Small intestine (tissue), 7 donors: ENCODE measurements at regions not wholly inside any gene's neighbourhood (a gene's known extent, or its start where the extent isn't known, plus 50 kb on each side); places are given as distances from the start of the nearest gene placed in this dataset.
A peak's percentile ranks its signal among the peaks of the same experiment; 100 is the strongest.

ENCODE experiments used
- DNase-seq, 2 donors: peaks; one replicate each; pipeline versions ENCODE4 v3.0.0 to v3.0.0-alpha.2; 2013
- FAIRE-seq: peaks from 2 replicates; lab custom pipeline; 2012; peaks lifted over from hg19 to GRCh38; lab: Jason Lieb, UNC
- H3K27ac ChIP-seq, 3 donors: one replicate each; pipeline ENCODE4 v1.5.1; 2013; ENCODE audit warnings: low read length in 2 of 3, mild to moderate bottlenecking in 2 of 3, control low read depth in 1 of 3, inconsistent platforms in 1 of 3, low read depth in 1 of 3, moderate library complexity in 1 of 3
- H3K27me3 ChIP-seq, 3 donors: one replicate each; pipeline ENCODE4 v1.6.1; 2013; ENCODE audit warnings: low read length in 3 of 3, inconsistent platforms in 1 of 3; ENCODE audit not compliant: control insufficient read depth in 3 of 3, insufficient read depth in 3 of 3
- H3K36me3 ChIP-seq, 3 donors: one replicate each; pipeline ENCODE4 v1.6.1; 2013; ENCODE audit warnings: low read length in 3 of 3, inconsistent platforms in 1 of 3, low read depth in 1 of 3, mild to moderate bottlenecking in 1 of 3, moderate library complexity in 1 of 3; ENCODE audit not compliant: control insufficient read depth in 3 of 3, insufficient read depth in 2 of 3
- H3K4me1 ChIP-seq, 3 donors: one replicate each; pipeline ENCODE4 v1.6.1; 2013; ENCODE audit warnings: low read length in 2 of 3, inconsistent platforms in 1 of 3, low read depth in 1 of 3, mild to moderate bottlenecking in 1 of 3, moderate library complexity in 1 of 3; ENCODE audit not compliant: control insufficient read depth in 3 of 3, insufficient read depth in 2 of 3
- H3K4me3 ChIP-seq, 3 donors: one replicate each; pipeline ENCODE4 v1.5.1; 2013; ENCODE audit warnings: low read length in 3 of 3, control low read depth in 1 of 3, inconsistent platforms in 1 of 3, low read depth in 1 of 3, mild to moderate bottlenecking in 1 of 3, moderate library complexity in 1 of 3
- H3K9me3 ChIP-seq, 2 donors: one replicate each; pipeline ENCODE4 v1.6.1; 2013; ENCODE audit warnings: low read depth in 1 of 2, low read length in 1 of 2; ENCODE audit not compliant: control insufficient read depth in 2 of 2, insufficient read depth in 1 of 2
- WGBS, 3 donors: extraction: QIAGEN DNeasy Blood & Tissue Kit; methylation state at CpG; one replicate each; pipeline ENCODE4 v1.1.7; 2013; 5-methylcytosine and 5-hydroxymethylcytosine counted together
- donor health status: healthy with polysubstance abuse.
- donor health status: control.
- donor health status: control.
- donor health status: Bipolar disorder and iron deficiency.
- donor health status: healthy.

- no peaks in the 10 kb centered on the region for H3K4me1 ChIP-seq
- FAIRE-seq (no peak), DNase-seq (no peak)
- H3K9me3 ChIP-seq, result no peaks in the 10 kb centered on the region
- H3K36me3 ChIP-seq, result no peaks in the 10 kb centered on the region
- peaks cover 0 to 4% (median 2%) of the 10 kb centered on the region in 3 donors for H3K27me3 ChIP-seq
- no peak overlapping the region for H3K4me3 ChIP-seq
- no peak overlapping the region for H3K27ac ChIP-seq
Observed at GRCh38 chr1:34657266-34657665, 97.6 kb upstream of the GJB5 start.

DNA sequence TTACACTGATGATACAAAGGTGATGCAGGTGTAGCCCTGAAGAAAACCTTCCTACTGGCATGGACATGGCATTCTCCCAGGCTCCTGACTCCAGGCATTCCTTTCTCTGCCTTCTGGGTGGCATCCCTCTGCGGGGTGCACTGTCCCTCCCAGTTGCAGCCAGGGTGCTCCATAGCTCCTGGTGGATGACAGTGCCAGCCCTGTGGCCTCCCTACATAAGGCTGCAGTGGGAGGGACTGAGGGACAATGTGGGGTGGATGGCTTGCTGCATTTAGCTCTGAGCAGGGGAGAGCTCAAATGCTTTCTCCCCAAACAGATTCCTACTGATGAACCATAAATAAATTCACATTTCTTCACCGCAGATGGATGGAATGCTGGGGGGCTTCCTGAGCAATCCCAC is 97.0 kb upstream of the GJB5 start:
- Histone ChIP-seq H3K27ac (no peak overlapping the region), H3K4me3 (no peak overlapping the region), H3K36me3 (no peaks in the 10 kb centered on the region), H3K27me3 (peaks cover 0 to 4% (median 2%) of the 10 kb centered on the region in 3 donors), H3K9me3 (no peaks in the 10 kb centered on the region), H3K4me1 (no peaks in the 10 kb centered on the region)
- FAIRE-seq (no peak), DNase-seq (no peak)
- WGBS, 3 donors, result 85 to 94% (median 88%) methylated on average over 2 of the region's 2 CpGs

GRCh38 chr1:34663031-34663430 is 91.8 kb upstream of the GJB5 start:
- no peak overlapping the region for H3K4me3 ChIP-seq
- H3K36me3 ChIP-seq, result no peaks in the 10 kb centered on the region
- peak in 1 of 2 donors; percentile 54 for DNase-seq
- H3K9me3 ChIP-seq, result no peaks in the 10 kb centered on the region
- H3K27me3 ChIP-seq, result peaks cover 0 to 2% (median 0%) of the 10 kb centered on the region in 3 donors
- no peak overlapping the region for H3K27ac ChIP-seq
- no peaks in the 10 kb centered on the region for H3K4me1 ChIP-seq
- FAIRE-seq, result no peak

DNA sequence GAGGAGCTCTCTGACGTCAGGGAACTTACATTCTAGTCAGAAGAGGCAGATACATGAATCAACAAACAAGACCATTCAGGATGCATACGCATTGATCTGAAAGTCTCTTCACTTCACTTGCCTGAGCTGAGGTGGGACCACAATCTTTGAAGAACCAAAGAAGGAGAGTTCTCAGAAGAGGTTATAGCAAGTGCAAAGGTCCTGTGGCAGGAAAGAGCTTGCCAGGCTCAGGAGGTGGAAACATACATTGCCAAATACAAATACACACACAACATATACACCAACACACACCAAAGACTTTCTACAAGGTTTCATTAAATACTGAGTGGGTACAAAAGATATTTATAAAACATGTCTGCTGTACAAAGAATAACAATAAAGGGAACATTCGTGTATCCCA is 86.8 kb upstream of the GJB5 start:
- FAIRE-seq (no peak), DNase-seq (no peak)
- Histone ChIP-seq H3K4me3 (no peak overlapping the region), H3K36me3 (no peaks in the 10 kb centered on the region), H3K27ac (no peak overlapping the region), H3K4me1 (no peaks in the 10 kb centered on the region), H3K27me3 (peaks cover 0 to 2% (median 0%) of the 10 kb centered on the region in 3 donors), H3K9me3 (peaks cover 0 to 6% of the 10 kb centered on the region in 2 donors)
- 72 to 78% (median 76%) methylated on average over 3 of the region's 3 CpGs for WGBS, 3 donors

GRCh38 chr1:34670982-34671381 is 83.9 kb upstream of the GJB5 start:
- DNase-seq (no peak), FAIRE-seq (no peak)
- Histone ChIP-seq H3K36me3 (no peaks in the 10 kb centered on the region), H3K4me1 (no peaks in the 10 kb centered on the region), H3K27ac (no peak overlapping the region), H3K4me3 (no peak overlapping the region), H3K27me3 (peaks cover 0 to 2% (median 0%) of the 10 kb centered on the region in 3 donors), H3K9me3 (peaks cover 0 to 6% of the 10 kb centered on the region in 2 donors)
- WGBS, 3 donors, result 49 to 77% (median 60%) methylated on average over 7 of the region's 7 CpGs

GRCh38 chr1:34671887-34672286 is 83.0 kb upstream of the GJB5 start:
- H3K9me3 ChIP-seq, result peaks cover 0 to 6% of the 10 kb centered on the region in 2 donors
- DNase-seq (no peak), FAIRE-seq (no peak)
- H3K27ac ChIP-seq, result no peak overlapping the region
- no peak overlapping the region for H3K4me3 ChIP-seq
- H3K36me3 ChIP-seq, result no peaks in the 10 kb centered on the region
- no peaks in the 10 kb centered on the region for H3K27me3 ChIP-seq
- no peaks in the 10 kb centered on the region for H3K4me1 ChIP-seq

- no peak for FAIRE-seq
Observed at GRCh38 chr1:34681480-34682451, 73.1 kb upstream of the GJB5 start.

DNA sequence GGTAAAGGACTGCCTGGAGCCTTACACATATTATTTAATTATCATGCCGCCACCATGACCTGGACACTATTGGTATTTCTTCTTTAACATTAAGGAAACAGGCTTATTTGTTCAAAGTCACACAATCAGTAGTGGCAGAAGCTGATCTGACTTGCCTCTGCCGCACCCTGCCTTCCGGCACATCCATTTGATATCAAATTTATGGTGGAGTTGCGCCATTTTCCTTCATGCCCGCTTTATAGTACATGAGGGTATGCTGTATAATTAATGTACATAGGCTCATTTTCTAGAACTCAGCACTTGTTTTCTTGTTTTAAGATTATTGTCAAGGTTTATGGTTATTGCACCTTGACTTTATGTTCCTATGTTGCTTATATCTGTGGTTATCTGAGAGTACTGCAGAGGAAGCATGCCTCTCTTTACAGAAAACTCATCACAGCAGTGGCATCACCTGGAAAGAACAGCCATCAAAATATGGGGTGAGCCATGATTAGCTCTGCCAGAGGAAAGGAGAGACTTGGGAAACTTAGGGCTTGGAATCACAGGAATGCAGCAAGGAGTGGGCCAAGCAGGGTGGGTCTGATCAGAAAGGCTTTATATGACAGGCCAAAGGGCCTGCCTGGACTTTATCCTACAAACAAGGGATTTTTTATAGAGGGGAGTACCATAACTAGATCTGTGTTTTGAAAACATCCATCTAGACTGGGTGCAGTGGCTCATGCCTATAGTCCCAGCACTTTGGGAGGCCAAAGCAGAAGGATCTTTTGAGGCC is 72.2 kb upstream of the GJB5 start:
- Histone ChIP-seq H3K9me3 (peaks cover 0 to 27% of the 10 kb centered on the region in 2 donors), H3K4me1 (peaks cover 0 to 34% (median 0%) of the 10 kb centered on the region in 3 donors), H3K4me3 (no peak overlapping the region), H3K27me3 (no peaks in the 10 kb centered on the region), H3K27ac (peak overlapping the region in 1 of 3 donors; percentile 73), H3K36me3 (no peaks in the 10 kb centered on the region)
- 91 to 93% (median 91%) methylated on average over 5 of the region's 5 CpGs for WGBS, 3 donors
- FAIRE-seq (no peak), DNase-seq (peak in 1 of 2 donors; percentile 51)

More at GRCh38 chr1:34681480-34682451, 73.1 kb upstream of the GJB5 start:
- WGBS, 3 donors, result 40 to 52% (median 46%) methylated on average over 2 of the region's 2 CpGs
- Histone ChIP-seq H3K27ac (peak overlapping the region in 1 of 3 donors; percentile 52), H3K9me3 (peaks cover 0 to 27% of the 10 kb centered on the region in 2 donors), H3K4me1 (peaks cover 0 to 34% (median 0%) of the 10 kb centered on the region in 3 donors), H3K4me3 (no peak overlapping the region), H3K27me3 (no peaks in the 10 kb centered on the region), H3K36me3 (no peaks in the 10 kb centered on the region)
- DNase-seq, result peak; percentile 46 to 78
